A549 (cell line): ENCODE measurements at regions not wholly inside any gene's neighbourhood (a gene's known extent, or its start where the extent isn't known, plus 50 kb on each side); places are given as distances from the start of the nearest gene placed in this dataset.

ENCODE experiments used
- ATAC-seq, 2 experiments: fragments of 200-7000 bp in 1 of 2; fragments of >200 bp in 1 of 2; cut with Nextera tagmentation in 1 of 2; cut with Tn5 transposase in 1 of 2; 3 replicates each; pipeline versions ENCODE4 v1.8.0 to v1.9.1; 2018 to 2020; ENCODE audit warnings: mild to moderate bottlenecking in 1 of 2, moderate library complexity in 1 of 2
- CTCF ChIA-PET: fragments of 300-600 bp; sonication (Branson Sonifier 250); formaldehyde crosslinking; extraction: SDS; loops from one replicate; lab custom pipeline; 2021; ENCODE audit warnings: antibody characterized with exemption, inconsistent platforms; lab: Yijun Ruan, JAX
- POLR2A ChIA-PET: fragments of 350-600 bp; formaldehyde crosslinking; extraction: SDS; loops from one replicate; lab custom pipeline; 2021; ENCODE audit warnings: antibody characterized with exemption, inconsistent platforms; lab: Yijun Ruan, JAX
- DNase-seq, 2 experiments: peaks; one replicate each; pipeline versions ENCODE4 v3.0.0 to v3.0.0-alpha.2; 2011 to 2016; ENCODE audit warnings: low read depth in 1 of 2, low spot score in 1 of 2
- FAIRE-seq: peaks from 2 replicates; lab custom pipeline; 2011; peaks lifted over from hg19 to GRCh38; lab: Jason Lieb, UNC
- H3K27ac ChIP-seq, 2 experiments: fragments of >200 bp; sonication (Bioruptor Twin); formaldehyde crosslinking; 3 replicates each; pipeline ENCODE4 v1.5.1; 2016 to 2017
- H3K4me1 ChIP-seq: fragments of >200 bp; sonication (Bioruptor Twin); formaldehyde crosslinking; 3 replicates; pipeline ENCODE4 v1.6.1; 2016
- H3K4me2 ChIP-seq: fragments of >200 bp; sonication (Bioruptor Twin); formaldehyde crosslinking; 3 replicates; pipeline ENCODE4 v1.6.1; 2016
- H3K4me3 ChIP-seq: fragments of >200 bp; sonication (Bioruptor Twin); formaldehyde crosslinking; 3 replicates; pipeline ENCODE4 v1.5.1; 2016
- H3K9me3 ChIP-seq: fragments of >200 bp; sonication (Bioruptor Twin); formaldehyde crosslinking; 3 replicates; pipeline ENCODE4 v1.6.1; 2016
- BHLHE40 ChIP-seq: IDR thresholded peaks from 2 replicates; pipeline ENCODE4 v1.6.1; 2012; ENCODE audit warnings: low read depth, low read length, inconsistent platforms
- CBX8 ChIP-seq: fragments of 200-600 bp; sonication (generic); IDR thresholded peaks from 2 replicates; pipeline ENCODE4 v1.6.1; 2016
- CEBPB ChIP-seq, 2 experiments: fragments of >200 bp in 1 of 2; sonication (Bioruptor Twin) in 1 of 2; formaldehyde crosslinking in 1 of 2; IDR thresholded peaks; 2 replicates each; pipeline ENCODE4 v1.6.1; 2012 to 2016
- CHD2 ChIP-seq: fragments of 150-350 bp; IDR thresholded peaks from 2 replicates; pipeline ENCODE4 v1.6.1; 2014; ENCODE audit warnings: low read length; ENCODE audit not compliant: partially characterized antibody
- CHD4 ChIP-seq: fragments of 200-600 bp; sonication (generic); IDR thresholded peaks from 2 replicates; pipeline ENCODE4 v1.6.1; 2016; ENCODE audit warnings: antibody characterized with exemption, mild to moderate bottlenecking, borderline replicate concordance
- EHMT2 ChIP-seq: fragments of 200-600 bp; sonication (generic); IDR thresholded peaks from 2 replicates; pipeline ENCODE4 v1.6.1; 2016; ENCODE audit warnings: antibody characterized with exemption, low read depth, mild to moderate bottlenecking, moderate library complexity
- EP300 ChIP-seq, 2 experiments: fragments of >200 bp; sonication (Bioruptor Twin); formaldehyde crosslinking; IDR thresholded peaks; 2 replicates in 1 of 2; 3 replicates in 1 of 2; pipeline ENCODE4 v1.6.1; 2016 to 2017
- FOSL2 ChIP-seq, 2 experiments: fragments of 450-650 bp in 1 of 2; fragments of >200 bp in 1 of 2; sonication (Bioruptor Twin) in 1 of 2; formaldehyde crosslinking; IDR thresholded peaks; 2 replicates each; pipeline versions ENCODE4 v1.5.0 to v1.6.1; 2016 to 2020; ENCODE audit warnings: mild to moderate bottlenecking in 1 of 2, moderate library complexity in 1 of 2
- FOXS1 ChIP-seq: fragments of 250-450 bp; sonication (Bioruptor Pico); IDR thresholded peaks from 2 replicates; pipeline ENCODE4 v1.5.0; 2020; ENCODE audit warnings: mild to moderate bottlenecking, moderate library complexity
- HOXB13 ChIP-seq: fragments of 250-450 bp; sonication (Bioruptor Pico); IDR thresholded peaks from 2 replicates; pipeline ENCODE4 v1.5.0; 2020; ENCODE audit warnings: low read depth, mild to moderate bottlenecking, moderate library complexity
- HOXB5 ChIP-seq: fragments of 250-450 bp; sonication (Bioruptor Pico); IDR thresholded peaks from 2 replicates; pipeline ENCODE4 v1.5.0; 2020; ENCODE audit warnings: mild to moderate bottlenecking, moderate library complexity
- JUN ChIP-seq, 2 experiments: fragments of >200 bp; sonication (Bioruptor Twin); formaldehyde crosslinking; IDR thresholded peaks; 2 replicates in 1 of 2; 3 replicates in 1 of 2; pipeline ENCODE4 v1.6.1; 2016 to 2017
- JUNB ChIP-seq: fragments of >200 bp; sonication (Bioruptor Twin); formaldehyde crosslinking; IDR thresholded peaks from 2 replicates; pipeline ENCODE4 v1.6.1; 2016
- KDM1A ChIP-seq: fragments of 200-600 bp; sonication (generic); IDR thresholded peaks from 2 replicates; pipeline ENCODE4 v1.6.1; 2016; ENCODE audit warnings: low read depth, mild to moderate bottlenecking
- MAFK ChIP-seq: fragments of 450-650 bp; IDR thresholded peaks from 2 replicates; pipeline ENCODE4 v1.6.1; 2014; ENCODE audit not compliant: partially characterized antibody
- MAZ ChIP-seq: fragments of 150-350 bp; IDR thresholded peaks from 2 replicates; pipeline ENCODE4 v1.6.1; 2014; ENCODE audit warnings: antibody characterized with exemption, low read depth, low read length, borderline replicate concordance
- MYC ChIP-seq: IDR thresholded peaks from 2 replicates; pipeline ENCODE4 v1.6.1; 2012; ENCODE audit warnings: mild to moderate bottlenecking, inconsistent platforms, low read length, improper control_type of control experiment, borderline replicate concordance
- NR3C1 ChIP-seq: fragments of >200 bp; sonication (Bioruptor Twin); formaldehyde crosslinking; IDR thresholded peaks from 3 replicates; pipeline ENCODE4 v1.6.1; 2017
- POLR2A ChIP-seq: IDR thresholded peaks from 2 replicates; pipeline ENCODE4 v1.6.1; 2012; ENCODE audit warnings: mild to moderate bottlenecking, low read length
- POLR2AphosphoS2 ChIP-seq: conservative IDR thresholded peaks from 2 replicates; pipeline ENCODE4 v1.6.1; 2012; ENCODE audit warnings: low read length, improper control_type of control experiment, inconsistent platforms
- RCOR1 ChIP-seq: fragments of 150-350 bp; IDR thresholded peaks from 2 replicates; pipeline ENCODE4 v1.6.1; 2014; ENCODE audit warnings: antibody characterized with exemption, low read length, low read depth
- RNF2 ChIP-seq: fragments of 200-600 bp; sonication (generic); IDR thresholded peaks from 2 replicates; pipeline ENCODE4 v1.6.1; 2016; ENCODE audit warnings: low read depth, mild to moderate bottlenecking, antibody characterized with exemption, moderate library complexity, borderline replicate concordance
- SMC3 ChIP-seq: fragments of >200 bp; sonication (Bioruptor Twin); formaldehyde crosslinking; IDR thresholded peaks from 3 replicates; pipeline ENCODE4 v1.6.1; 2018; ENCODE audit warnings: inconsistent platforms
- SREBF2 ChIP-seq: fragments of 450-650 bp; IDR thresholded peaks from 2 replicates; pipeline ENCODE4 v1.6.1; 2014; ENCODE audit warnings: mild to moderate bottlenecking, moderate library complexity
- TP53 ChIP-seq: fragments of 250-450 bp; sonication (Bioruptor Pico); IDR thresholded peaks from 2 replicates; pipeline ENCODE4 v1.5.0; 2021; ENCODE audit warnings: mild to moderate bottlenecking, moderate library complexity
- ZC3H11A ChIP-seq: fragments of 450-650 bp; IDR thresholded peaks from 2 replicates; pipeline ENCODE4 v1.6.1; 2014; ENCODE audit warnings: antibody characterized with exemption, mild to moderate bottlenecking
- ZNF302 ChIP-seq: fragments of 250-450 bp; sonication (Bioruptor Pico); IDR thresholded peaks from 2 replicates; pipeline ENCODE4 v1.9.0; 2021; ENCODE audit warnings: inconsistent platforms, mild to moderate bottlenecking, moderate library complexity
- WGBS: methylation state at CpG from one replicate; pipeline ENCODE4 v1.1.6; 2017; ENCODE audit errors: missing lambda C conversion rate; 5-methylcytosine and 5-hydroxymethylcytosine counted together
- TF ChIP-seq, protein P1 (sequence below): IDR thresholded peaks from 2 replicates; pipeline ENCODE4 v1.6.1; 2012; ENCODE audit warnings: low read depth, borderline replicate concordance
- TF ChIP-seq, protein P2 (sequence below): fragments of 200-600 bp; sonication (generic); IDR thresholded peaks from 2 replicates; pipeline ENCODE4 v1.6.1; 2016; ENCODE audit warnings: antibody characterized with exemption, mild to moderate bottlenecking, moderate library complexity

DNA sequence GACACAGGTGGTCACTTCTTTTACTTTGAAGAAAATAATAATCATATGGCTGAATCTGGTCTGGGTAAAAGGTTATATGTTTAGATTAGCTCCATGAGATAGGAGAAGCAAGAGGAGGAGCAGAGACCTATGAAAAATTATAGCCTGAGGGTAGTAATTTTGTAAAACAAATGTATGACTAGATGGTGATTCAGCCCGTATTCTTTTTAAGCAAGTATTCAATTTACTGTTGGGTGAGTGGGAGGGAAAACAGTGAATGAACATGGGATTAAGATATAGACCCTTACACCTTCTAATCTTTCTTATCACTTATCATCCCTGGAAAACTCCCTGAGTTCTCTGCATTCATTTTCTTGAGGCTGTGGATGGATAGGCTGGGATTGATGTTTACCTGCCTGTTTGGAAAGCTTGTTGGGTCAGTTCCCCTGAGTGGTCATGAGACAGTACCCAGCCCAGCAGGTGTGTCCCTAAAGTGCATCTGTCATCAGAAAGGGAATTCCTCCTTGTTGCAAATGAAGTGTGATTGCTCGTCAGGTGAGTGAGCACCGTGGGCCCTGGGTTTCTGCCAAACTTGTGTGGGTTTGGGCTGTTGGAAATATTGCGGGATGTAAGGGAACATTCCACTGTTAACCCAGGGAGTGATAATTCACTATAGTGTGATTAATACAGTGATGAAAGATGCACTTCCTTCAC lies 101.2 kb upstream of the GDNF start:
- ATAC-seq, result no peak
- Histone ChIP-seq H3K9me3 (no peaks in the 10 kb centered on the region), H3K4me3 (no peak overlapping the region), H3K4me2 (no peak overlapping the region), H3K27ac (no peak overlapping the region), H3K4me1 (no peaks in the 10 kb centered on the region)
- DNase-seq, result no peak
- TF ChIP-seq NR3C1, result no peak
- TF ChIP-seq FOSL2 (IDR thresholded peaks at IDR 0.05), result no peak
- TF ChIP-seq FOSL2 (CRISPR knock-in tag; IDR thresholded peaks at IDR 0.05), result no peak
- TF ChIP-seq HOXB13 (CRISPR knock-in tag), result no peak
- no peak for TF ChIP-seq ZNF302 (CRISPR knock-in tag)
- TF ChIP-seq RCOR1, result no peak
- no peak for TF ChIP-seq CEBPB (IDR thresholded peaks at IDR 0.05)
- no peak for TF ChIP-seq CBX8
- no peak for TF ChIP-seq CHD2
- TF ChIP-seq MYC, result no peak
- no peak for TF ChIP-seq TP53 (CRISPR knock-in tag)
- TF ChIP-seq ZC3H11A, result no peak
- TF ChIP-seq CHD4, result no peak
- TF ChIP-seq, protein P1, sequence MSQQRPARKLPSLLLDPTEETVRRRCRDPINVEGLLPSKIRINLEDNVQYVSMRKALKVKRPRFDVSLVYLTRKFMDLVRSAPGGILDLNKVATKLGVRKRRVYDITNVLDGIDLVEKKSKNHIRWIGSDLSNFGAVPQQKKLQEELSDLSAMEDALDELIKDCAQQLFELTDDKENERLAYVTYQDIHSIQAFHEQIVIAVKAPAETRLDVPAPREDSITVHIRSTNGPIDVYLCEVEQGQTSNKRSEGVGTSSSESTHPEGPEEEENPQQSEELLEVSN, result no peak
- no peak for TF ChIP-seq POLR2A
- TF ChIP-seq KDM1A, result no peak
- no peak for TF ChIP-seq FOXS1 (CRISPR knock-in tag)
- TF ChIP-seq SREBF2, result no peak
- 10% methylated on average over 4 of the region's 4 CpGs for WGBS
- ChIA-PET CTCF (no interaction called here), POLR2A (no interaction called here)
- no peak for FAIRE-seq

DNA sequence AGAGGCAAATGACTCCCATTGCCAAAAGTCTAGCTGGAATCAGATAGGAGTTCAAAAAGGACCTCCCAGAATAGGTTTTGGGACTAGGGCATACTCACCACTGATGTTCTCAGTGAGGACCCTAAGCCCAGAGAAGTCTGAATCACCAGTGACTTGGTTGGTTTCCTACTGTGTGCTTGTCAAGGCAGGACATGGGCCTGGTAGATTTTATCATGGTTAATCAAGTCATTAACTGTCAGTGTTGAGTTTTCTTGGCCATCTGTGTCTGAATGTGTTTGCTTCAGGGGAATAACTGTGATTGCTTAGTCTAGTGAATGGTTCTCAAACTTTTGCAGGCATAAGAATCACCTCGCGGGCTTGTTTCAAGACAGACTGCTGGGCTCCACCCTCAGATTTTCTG lies 99.0 kb upstream of the GDNF start:
- CTCF ChIA-PET, result no interaction called here
- H3K4me2 ChIP-seq, result no peak overlapping the region
- no peak overlapping the region for H3K4me3 ChIP-seq
- no peaks in the 10 kb centered on the region for H3K9me3 ChIP-seq
- no peaks in the 10 kb centered on the region for H3K4me1 ChIP-seq
- 81% methylated on average over 2 of the region's 2 CpGs for WGBS
- H3K27ac ChIP-seq, result no peak overlapping the region
- ATAC-seq, result no peak
- no peak for FAIRE-seq
- DNase-seq, result no peak
- TF ChIP-seq ZNF302 (CRISPR knock-in tag), result no peak
- TF ChIP-seq BHLHE40, result no peak
- TF ChIP-seq, all 56 proteins: peak for 0
- POLR2A ChIA-PET, result no interaction called here

DNA sequence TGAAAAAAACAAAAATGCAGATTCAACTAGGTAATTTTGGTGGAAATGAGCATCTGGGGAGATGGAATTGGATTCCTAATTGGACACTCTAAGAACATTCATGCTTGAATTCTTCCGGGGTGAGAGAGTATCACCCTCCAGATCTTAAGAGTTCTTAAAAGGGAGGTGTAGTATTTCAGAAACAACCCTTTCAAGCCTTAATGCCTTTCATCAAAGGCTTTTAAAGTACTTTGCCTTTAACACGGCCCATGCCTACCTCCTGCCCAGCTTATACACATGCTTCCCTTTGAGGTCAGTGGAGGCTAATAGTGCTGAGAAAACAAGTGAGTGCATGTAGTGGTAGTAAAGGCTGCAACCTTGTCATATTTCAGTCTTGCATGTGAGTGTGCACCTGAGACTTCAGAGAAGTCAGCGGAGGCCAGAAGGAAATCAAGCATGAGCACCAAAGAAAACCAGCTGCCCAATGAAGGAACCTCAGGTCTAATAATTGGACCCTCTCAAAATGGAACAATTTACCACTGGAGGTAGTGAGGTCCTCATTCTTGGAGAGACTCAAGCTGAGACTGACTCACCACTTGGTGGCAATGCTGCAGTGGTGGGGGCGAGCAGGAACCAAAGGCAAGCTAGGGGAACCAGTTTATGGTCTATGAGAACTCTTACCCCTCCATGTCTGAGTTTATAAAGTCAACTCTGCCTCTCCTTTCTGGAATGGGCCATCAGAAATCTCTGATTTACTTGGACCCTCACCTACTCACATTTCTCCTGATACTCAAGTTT lies 98.4 kb upstream of the GDNF start:
- no peak for FAIRE-seq

More for the DNA sequence above, 98.4 kb upstream of the GDNF start:
- no peaks in the 10 kb centered on the region for H3K4me1 ChIP-seq
- DNase-seq (no peak), ATAC-seq (no peak)
- ChIA-PET CTCF (interaction anchor here (1.6 kb wide), 1 partner anchor 13 kb away, joined by 5 read pairs; no protein-coding TSS in a partner anchor), POLR2A (no interaction called here)
- H3K27ac ChIP-seq, result no peak overlapping the region
- H3K4me2 ChIP-seq, result no peak overlapping the region
- no peak overlapping the region for H3K4me3 ChIP-seq
- WGBS, result 5% methylated on average over 4 of the region's 4 CpGs
- no peak for TF ChIP-seq SREBF2
- TF ChIP-seq CEBPB (IDR thresholded peaks at IDR 0.05), result no peak
- no peak for TF ChIP-seq EP300 (IDR thresholded peaks at IDR 0.05)
- TF ChIP-seq SMC3, result no peak
- TF ChIP-seq RNF2, result no peak
- no peak for TF ChIP-seq RCOR1
- no peak for TF ChIP-seq POLR2AphosphoS2
- no peak for TF ChIP-seq MAZ
- no peak for TF ChIP-seq EHMT2
- no peak for TF ChIP-seq JUNB
- TF ChIP-seq NR3C1, result no peak
- TF ChIP-seq JUN (IDR thresholded peaks at IDR 0.05), result no peak
- TF ChIP-seq POLR2A, result no peak
- TF ChIP-seq, protein P2, sequence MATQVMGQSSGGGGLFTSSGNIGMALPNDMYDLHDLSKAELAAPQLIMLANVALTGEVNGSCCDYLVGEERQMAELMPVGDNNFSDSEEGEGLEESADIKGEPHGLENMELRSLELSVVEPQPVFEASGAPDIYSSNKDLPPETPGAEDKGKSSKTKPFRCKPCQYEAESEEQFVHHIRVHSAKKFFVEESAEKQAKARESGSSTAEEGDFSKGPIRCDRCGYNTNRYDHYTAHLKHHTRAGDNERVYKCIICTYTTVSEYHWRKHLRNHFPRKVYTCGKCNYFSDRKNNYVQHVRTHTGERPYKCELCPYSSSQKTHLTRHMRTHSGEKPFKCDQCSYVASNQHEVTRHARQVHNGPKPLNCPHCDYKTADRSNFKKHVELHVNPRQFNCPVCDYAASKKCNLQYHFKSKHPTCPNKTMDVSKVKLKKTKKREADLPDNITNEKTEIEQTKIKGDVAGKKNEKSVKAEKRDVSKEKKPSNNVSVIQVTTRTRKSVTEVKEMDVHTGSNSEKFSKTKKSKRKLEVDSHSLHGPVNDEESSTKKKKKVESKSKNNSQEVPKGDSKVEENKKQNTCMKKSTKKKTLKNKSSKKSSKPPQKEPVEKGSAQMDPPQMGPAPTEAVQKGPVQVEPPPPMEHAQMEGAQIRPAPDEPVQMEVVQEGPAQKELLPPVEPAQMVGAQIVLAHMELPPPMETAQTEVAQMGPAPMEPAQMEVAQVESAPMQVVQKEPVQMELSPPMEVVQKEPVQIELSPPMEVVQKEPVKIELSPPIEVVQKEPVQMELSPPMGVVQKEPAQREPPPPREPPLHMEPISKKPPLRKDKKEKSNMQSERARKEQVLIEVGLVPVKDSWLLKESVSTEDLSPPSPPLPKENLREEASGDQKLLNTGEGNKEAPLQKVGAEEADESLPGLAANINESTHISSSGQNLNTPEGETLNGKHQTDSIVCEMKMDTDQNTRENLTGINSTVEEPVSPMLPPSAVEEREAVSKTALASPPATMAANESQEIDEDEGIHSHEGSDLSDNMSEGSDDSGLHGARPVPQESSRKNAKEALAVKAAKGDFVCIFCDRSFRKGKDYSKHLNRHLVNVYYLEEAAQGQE, result no peak
- no peak for TF ChIP-seq MAFK
- TF ChIP-seq HOXB5 (CRISPR knock-in tag), result no peak
- H3K9me3 ChIP-seq, result no peaks in the 10 kb centered on the region
